H1 (cell line): ENCODE measurements at regions not wholly inside any gene's neighbourhood (a gene's known extent, or its start where the extent isn't known, plus 50 kb on each side); places are given as distances from the start of the nearest gene placed in this dataset.

Source experiments
- CTCF ChIA-PET: fragments of 300-600 bp; sonication (Branson Sonifier 250); formaldehyde crosslinking; loops from one replicate; lab custom pipeline; 2021; ENCODE audit not compliant: partially characterized antibody; lab: Charles Lee
- POLR2A ChIA-PET: fragments of 300-600 bp; sonication (Branson Sonifier 250); formaldehyde crosslinking; loops from one replicate; lab custom pipeline; 2021; ENCODE audit warnings: inconsistent platforms; ENCODE audit not compliant: partially characterized antibody; lab: Charles Lee
- DNase-seq, 2 experiments: peaks; one replicate each; pipeline versions ENCODE4 v3.0.0 to v3.0.0-alpha.2; 2010 to 2022; ENCODE audit warnings: low spot score in 2 of 2, low read depth in 1 of 2, mixed read lengths in 1 of 2
- FAIRE-seq: peaks from 2 replicates; lab custom pipeline; 2011; peaks lifted over from hg19 to GRCh38; lab: Jason Lieb, UNC
- H2AFZ ChIP-seq: 2 replicates; pipeline ENCODE4 v1.8.1; 2012; ENCODE audit warnings: low read length, inconsistent platforms
- H2AK5ac ChIP-seq: 2 replicates; pipeline ENCODE4 v1.6.1; 2013; ENCODE audit warnings: low read depth, low read length
- H2BK120ac ChIP-seq: replicated peaks from 2 replicates; pipeline ENCODE3; 2013; ENCODE audit warnings: low read depth, low read length, inconsistent platforms
- H2BK12ac ChIP-seq: 2 replicates; pipeline ENCODE4 v1.6.1; 2013; ENCODE audit warnings: low read depth, low read length
- H2BK15ac ChIP-seq: 2 replicates; pipeline ENCODE4 v1.6.1; 2013; ENCODE audit warnings: low read length
- H2BK20ac ChIP-seq: 2 replicates; pipeline ENCODE4 v1.6.1; 2013; ENCODE audit warnings: low read length
- H2BK5ac ChIP-seq: 2 replicates; pipeline ENCODE4 v1.6.1; 2013; ENCODE audit warnings: low read depth, low read length
- H3K14ac ChIP-seq: 2 replicates; pipeline ENCODE4 v1.6.1; 2013; ENCODE audit warnings: inconsistent platforms; ENCODE audit not compliant: insufficient read length
- H3K18ac ChIP-seq: 2 replicates; pipeline ENCODE4 v1.6.1; 2013; ENCODE audit warnings: low read length; ENCODE audit errors: extremely low read depth
- H3K23ac ChIP-seq: 2 replicates; pipeline ENCODE4 v1.6.1; 2013; ENCODE audit warnings: inconsistent platforms; ENCODE audit not compliant: insufficient read length
- H3K23me2 ChIP-seq: 2 replicates; pipeline ENCODE4 v1.6.1; 2013; ENCODE audit warnings: low read depth, low read length
- H3K27ac ChIP-seq: 2 replicates; pipeline ENCODE4 v1.6.1; 2011; ENCODE audit warnings: low read depth, low read length, inconsistent platforms
- H3K27me3 ChIP-seq, 4 experiments: replicated peaks in 1 of 4; 1 replicate in 1 of 4; 2 replicates in 3 of 4; pipeline versions ENCODE4 v1.6.1 to v1.8.1; 2011 to 2013; ENCODE audit warnings: low read length in 3 of 4, mild to moderate bottlenecking in 3 of 4, inconsistent platforms in 2 of 4, mixed read lengths in 2 of 4, moderate library complexity in 1 of 4; ENCODE audit not compliant: control insufficient read depth in 3 of 4, insufficient read depth in 3 of 4; ENCODE audit errors: extremely low read depth in 1 of 4
- H3K36me3 ChIP-seq, 4 experiments: 2 replicates each; pipeline versions ENCODE4 v1.6.1 to v1.8.1; 2011 to 2013; ENCODE audit warnings: mild to moderate bottlenecking in 4 of 4, low read length in 3 of 4, moderate library complexity in 2 of 4, control low read depth in 1 of 4, inconsistent platforms in 1 of 4; ENCODE audit not compliant: insufficient read depth in 4 of 4, control insufficient read depth in 2 of 4
- H3K4ac ChIP-seq: replicated peaks from 2 replicates; pipeline ENCODE3; 2013; ENCODE audit warnings: low read length, low read depth, mixed read lengths, inconsistent platforms; ENCODE audit not compliant: insufficient read length
- H3K4me1 ChIP-seq, 4 experiments: replicated peaks in 1 of 4; 1 replicate in 1 of 4; 2 replicates in 3 of 4; pipeline versions ENCODE4 v1.6.1 to v1.8.1; 2011 to 2013; ENCODE audit warnings: low read length in 3 of 4, inconsistent platforms in 2 of 4, mixed read lengths in 1 of 4; ENCODE audit not compliant: insufficient read depth in 4 of 4, control insufficient read depth in 3 of 4
- H3K4me2 ChIP-seq, 2 experiments: 2 replicates each; pipeline versions ENCODE4 v1.6.1 to v1.8.1; 2011 to 2013; ENCODE audit warnings: low read depth in 2 of 2, low read length in 2 of 2, control low read depth in 1 of 2, inconsistent platforms in 1 of 2, mild to moderate bottlenecking in 1 of 2; ENCODE audit not compliant: insufficient read depth in 1 of 2
- H3K4me3 ChIP-seq, 4 experiments: fragments of 200-600, 300-600 bp in 1 of 4; sonication (generic), shearing (Covaris generic), sonication (Bioruptor Twin) in 1 of 4; 2 replicates each; pipeline versions ENCODE4 v1.5.1 to v1.8.1; 2011 to 2016; ENCODE audit warnings: low read length in 4 of 4, low read depth in 3 of 4, control low read depth in 2 of 4, inconsistent platforms in 2 of 4, mild to moderate bottlenecking in 2 of 4, mixed read lengths in 1 of 4, moderate library complexity in 1 of 4; ENCODE audit not compliant: insufficient read depth in 2 of 4; ENCODE audit errors: extremely low read depth in 1 of 4
- H3K56ac ChIP-seq: replicated peaks from 2 replicates; pipeline ENCODE3; 2013; ENCODE audit warnings: low read depth, mild to moderate bottlenecking, mixed read lengths, low read length, inconsistent platforms; ENCODE audit not compliant: insufficient read length
- H3K79me1 ChIP-seq: 2 replicates; pipeline ENCODE4 v1.6.1; 2013; ENCODE audit warnings: low read depth, low read length, control low read depth
- H3K79me2 ChIP-seq, 2 experiments: 2 replicates each; pipeline versions ENCODE4 v1.6.1 to v1.8.1; 2012 to 2013; ENCODE audit warnings: low read length in 2 of 2, mild to moderate bottlenecking in 2 of 2, inconsistent platforms in 1 of 2; ENCODE audit not compliant: insufficient read depth in 2 of 2, control insufficient read depth in 1 of 2
- H3K9ac ChIP-seq, 4 experiments: replicated peaks in 1 of 4; 1 replicate in 1 of 4; 2 replicates in 3 of 4; pipeline versions ENCODE4 v1.6.1 to v1.8.1; 2011 to 2013; ENCODE audit warnings: low read depth in 3 of 4, low read length in 3 of 4, control low read depth in 2 of 4, mild to moderate bottlenecking in 2 of 4, moderate library complexity in 2 of 4, inconsistent platforms in 1 of 4; ENCODE audit errors: extremely low read depth in 1 of 4
- H3K9me3 ChIP-seq, 2 experiments: 2 replicates each; pipeline versions ENCODE4 v1.6.1 to v1.8.1; 2012 to 2013; ENCODE audit warnings: mild to moderate bottlenecking in 2 of 2, moderate library complexity in 2 of 2, control low read depth in 1 of 2, inconsistent platforms in 1 of 2, low read depth in 1 of 2, low read length in 1 of 2, mixed read lengths in 1 of 2; ENCODE audit not compliant: insufficient read depth in 2 of 2
- H4K20me1 ChIP-seq, 2 experiments: replicated peaks in 1 of 2; 2 replicates each; pipeline versions ENCODE3 to v1.8.1; 2011 to 2013; ENCODE audit warnings: inconsistent platforms in 2 of 2, low read length in 2 of 2, mild to moderate bottlenecking in 1 of 2; ENCODE audit not compliant: insufficient read depth in 2 of 2, control insufficient read depth in 1 of 2
- H4K5ac ChIP-seq: 2 replicates; pipeline ENCODE4 v1.6.1; 2013; ENCODE audit warnings: low read length, low read depth, mixed read lengths, inconsistent platforms; ENCODE audit not compliant: insufficient read length
- H4K8ac ChIP-seq: 2 replicates; pipeline ENCODE4 v1.8.0; 2013; ENCODE audit warnings: mild to moderate bottlenecking, moderate library complexity, low read length, inconsistent platforms; ENCODE audit not compliant: insufficient read depth; ENCODE audit errors: extremely low read depth
- H4K91ac ChIP-seq: replicated peaks from 2 replicates; pipeline ENCODE3; 2013; ENCODE audit warnings: low read length, mixed read lengths, inconsistent platforms; ENCODE audit not compliant: insufficient read length
- CBX8 ChIP-seq: fragments of 300-800, 300-1000 bp; sonication (generic); IDR thresholded peaks from 2 replicates; pipeline ENCODE4 v1.7.1; 2016; ENCODE audit warnings: low read depth, low read length, borderline replicate concordance
- CEBPB ChIP-seq: IDR thresholded peaks from 2 replicates; pipeline ENCODE4 v1.6.1; 2012; ENCODE audit warnings: low read depth, low read length
- CREB1 ChIP-seq: IDR thresholded peaks from 2 replicates; pipeline ENCODE4 v1.6.1; 2012; ENCODE audit warnings: inconsistent platforms
- EP300 ChIP-seq, 2 experiments: IDR thresholded peaks; 1 replicate in 1 of 2; 2 replicates in 1 of 2; pipeline ENCODE4 v1.6.1; 2011 to 2012; ENCODE audit warnings: low read depth in 2 of 2, low read length in 2 of 2, mild to moderate bottlenecking in 2 of 2, borderline replicate concordance in 1 of 2, inconsistent platforms in 1 of 2, moderate library complexity in 1 of 2
- KDM4A ChIP-seq: IDR thresholded peaks from one replicate; pipeline ENCODE4 v1.7.1; 2012; ENCODE audit warnings: low read depth, mild to moderate bottlenecking, moderate library complexity, low read length, inconsistent platforms; ENCODE audit not compliant: severe bottlenecking
- RAD21 ChIP-seq, 2 experiments: IDR thresholded peaks in 1 of 2; conservative IDR thresholded peaks in 1 of 2; 2 replicates each; pipeline ENCODE4 v1.6.1; 2011; ENCODE audit warnings: low read depth in 2 of 2, low read length in 2 of 2, improper control_type of control experiment in 1 of 2, inconsistent platforms in 1 of 2, mild to moderate bottlenecking in 1 of 2, moderate library complexity in 1 of 2
- RBBP5 ChIP-seq: IDR thresholded peaks from 2 replicates; pipeline ENCODE4 v1.7.1; 2012; ENCODE audit warnings: low read depth, mild to moderate bottlenecking, inconsistent platforms, low read length, moderate library complexity, borderline replicate concordance
- TAF1 ChIP-seq: IDR thresholded peaks from 2 replicates; pipeline ENCODE4 v1.6.1; 2011; ENCODE audit warnings: mild to moderate bottlenecking, low read depth, low read length
- YY1 ChIP-seq: IDR thresholded peaks from 2 replicates; pipeline ENCODE4 v1.6.1; 2011; ENCODE audit warnings: low read depth, mild to moderate bottlenecking, low read length
- WGBS, 2 experiments: shearing (Covaris generic) in 1 of 2; methylation state at CpG; one replicate each; pipeline versions ENCODE4 v1.1.6 to v1.1.7; 2013 to 2015; ENCODE audit warnings: low lambda C conversion rate in 2 of 2, mixed read lengths in 2 of 2, inconsistent platforms in 1 of 2, low coverage in 1 of 2, missing lambda C conversion rate in 1 of 2; ENCODE audit not compliant: insufficient replicate concordance in 2 of 2, insufficient coverage in 1 of 2, insufficient read length in 1 of 2; ENCODE audit errors: extremely low coverage in 1 of 2, missing lambda C conversion rate in 1 of 2; 5-methylcytosine and 5-hydroxymethylcytosine counted together

GRCh38 chr2:184201246-184201645 is 397.1 kb upstream of the ZNF804A start:
- Histone ChIP-seq H3K9me3 (no peaks in the 10 kb centered on the region), H2BK12ac (no peak overlapping the region), H2AFZ (no peak overlapping the region), H3K4ac (no peak overlapping the region), H3K27ac (no peak overlapping the region), H2BK15ac (no peak overlapping the region), H2BK20ac (no peak overlapping the region), H4K20me1 (no peaks in the 10 kb centered on the region), H3K23me2 (no peaks in the 10 kb centered on the region), H3K79me2 (no peaks in the 10 kb centered on the region), H3K18ac (no peak overlapping the region), H3K79me1 (no peaks in the 10 kb centered on the region), H3K9ac (no peak overlapping the region), H3K27me3 (no peaks in the 10 kb centered on the region), H2BK5ac (no peak overlapping the region), H3K23ac (no peak overlapping the region), H3K36me3 (no peaks in the 10 kb centered on the region), H3K4me3 (no peak overlapping the region), H4K5ac (no peak overlapping the region), H3K14ac (no peak overlapping the region), H4K91ac (no peak overlapping the region), H3K4me1 (peaks cover 0 to 9% (median 0%) of the 10 kb centered on the region in 4 experiments; a peak in 2 of 7 replicates), H2BK120ac (no peak overlapping the region), H3K56ac (no peak overlapping the region), H4K8ac (no peak overlapping the region), H3K4me2 (no peak overlapping the region), H2AK5ac (no peak overlapping the region)
- DNase-seq, result no peak
- ChIA-PET POLR2A (no interaction called here), CTCF (no interaction called here)
- FAIRE-seq, result no peak
- WGBS, 2 experiments, result 95% methylated on average over 2 of the region's 2 CpGs; no CpG with 5 or more reads in 1 of the 2 experiments
- TF ChIP-seq YY1 (no peak), KDM4A (no peak), CBX8 (no peak), CEBPB (no peak), RAD21 (IDR thresholded peaks at IDR 0.05 in 1 of 2, conservative IDR thresholded peaks at IDR 0.05 in 1 of 2; ENCODE audit: low read depth in 2 of 2, low read length in 2 of 2) (no peak), CREB1 (no peak), TAF1 (no peak), RBBP5 (no peak), EP300 (IDR thresholded peaks at IDR 0.05; ENCODE audit: borderline replicate concordance in 1 of 2, low read depth in 2 of 2, low read length in 2 of 2) (no peak)
